Mucosa of rectum (tissue), 2 donors: ENCODE measurements at regions not wholly inside any gene's neighbourhood (a gene's known extent, or its start where the extent isn't known, plus 50 kb on each side); places are given as distances from the start of the nearest gene placed in this dataset.
"Not testable (repeated sequence)": the region's sequence is repeated elsewhere in the genome, so short reads cannot be mapped to it uniquely, and the experiment has no call there.

Source experiments
- H3K27ac ChIP-seq, 2 donors: one replicate each; pipeline ENCODE4 v1.7.0; 2013; ENCODE audit warnings: inconsistent platforms in 2 of 2, low read depth in 2 of 2, low read length in 2 of 2
- H3K27me3 ChIP-seq, 2 donors: one replicate each; pipeline ENCODE4 v1.7.0; 2013; ENCODE audit warnings: low read length in 2 of 2; ENCODE audit not compliant: control insufficient read depth in 2 of 2, insufficient read depth in 2 of 2
- H3K36me3 ChIP-seq, 2 donors: one replicate each; pipeline ENCODE4 v1.7.0; 2013; ENCODE audit warnings: low read length in 2 of 2; ENCODE audit not compliant: control insufficient read depth in 2 of 2, insufficient read depth in 2 of 2
- H3K4me1 ChIP-seq, 2 donors: one replicate each; pipeline ENCODE4 v1.7.0; 2013; ENCODE audit warnings: low read length in 2 of 2, mild to moderate bottlenecking in 1 of 2; ENCODE audit not compliant: control insufficient read depth in 2 of 2, insufficient read depth in 2 of 2
- H3K4me3 ChIP-seq, 2 donors: one replicate each; pipeline ENCODE4 v1.7.0; 2013; ENCODE audit warnings: low read length in 2 of 2
- H3K9ac ChIP-seq, 2 donors: one replicate each; pipeline ENCODE4 v1.7.0; 2013; ENCODE audit warnings: low read length in 2 of 2, low read depth in 1 of 2, mild to moderate bottlenecking in 1 of 2
- H3K9me3 ChIP-seq, 2 donors: one replicate each; pipeline ENCODE4 v1.7.0; 2013; ENCODE audit warnings: low read length in 2 of 2; ENCODE audit not compliant: control insufficient read depth in 2 of 2
- donor health status: healthy.
- donor health status: Normal muscosa, but diverticular disease.

- Histone ChIP-seq H3K4me3 (no peak overlapping the region), H3K27ac (no peak overlapping the region), H3K36me3 (no peaks in the 10 kb centered on the region), H3K9ac (no peak overlapping the region), H3K27me3 (no peaks in the 10 kb centered on the region), H3K4me1 (no peaks in the 10 kb centered on the region), H3K9me3 (no peaks in the 10 kb centered on the region)
Observed at GRCh38 chr13:109983447-109983846, 197.1 kb upstream of the IRS2 start.

GRCh38 chr13:109981000-109981399 lies 194.6 kb upstream of the IRS2 start:
- Histone ChIP-seq H3K9me3 (no peaks in the 10 kb centered on the region), H3K4me1 (no peaks in the 10 kb centered on the region), H3K27me3 (no peaks in the 10 kb centered on the region), H3K9ac (no peak overlapping the region), H3K4me3 (no peak overlapping the region), H3K27ac (no peak overlapping the region), H3K36me3 (no peaks in the 10 kb centered on the region)

- H3K27ac ChIP-seq, H3K36me3 ChIP-seq, H3K4me1 ChIP-seq, H3K9me3 ChIP-seq, H3K4me3 ChIP-seq, H3K27me3 ChIP-seq, H3K9ac ChIP-seq: not testable (repeated sequence)
Observed at GRCh38 chr13:109979676-109980075, 193.3 kb upstream of the IRS2 start.

GRCh38 chr13:109979228-109979627 lies 192.8 kb upstream of the IRS2 start:
- H3K9me3 ChIP-seq = no peaks in the 10 kb centered on the region
- no peaks in the 10 kb centered on the region for H3K27me3 ChIP-seq
- H3K4me3 ChIP-seq = no peak overlapping the region
- no peak overlapping the region for H3K27ac ChIP-seq
- no peaks in the 10 kb centered on the region for H3K4me1 ChIP-seq
- H3K36me3 ChIP-seq = no peaks in the 10 kb centered on the region
- H3K9ac ChIP-seq = no peak overlapping the region

- no peak overlapping the region for H3K4me3 ChIP-seq
- H3K36me3 ChIP-seq = no peaks in the 10 kb centered on the region
- no peaks in the 10 kb centered on the region for H3K4me1 ChIP-seq
- H3K27me3 ChIP-seq = no peaks in the 10 kb centered on the region
- H3K27ac ChIP-seq = no peak overlapping the region
- no peaks in the 10 kb centered on the region for H3K9me3 ChIP-seq
- H3K9ac ChIP-seq = no peak overlapping the region
Observed at GRCh38 chr13:109977212-109977968, 191.0 kb upstream of the IRS2 start.

- Histone ChIP-seq H3K27me3 (no peaks in the 10 kb centered on the region), H3K9ac (no peak overlapping the region), H3K27ac (no peak overlapping the region), H3K36me3 (no peaks in the 10 kb centered on the region), H3K4me3 (no peak overlapping the region), H3K4me1 (no peaks in the 10 kb centered on the region), H3K9me3 (no peaks in the 10 kb centered on the region)
Observed at GRCh38 chr13:109976206-109976997, 190.0 kb upstream of the IRS2 start.

GRCh38 chr13:109974354-109974753 lies 188.0 kb upstream of the IRS2 start:
- H3K9ac ChIP-seq = no peak overlapping the region
- H3K9me3 ChIP-seq = no peaks in the 10 kb centered on the region
- no peaks in the 10 kb centered on the region for H3K4me1 ChIP-seq
- H3K27me3 ChIP-seq = no peaks in the 10 kb centered on the region
- H3K36me3 ChIP-seq = no peaks in the 10 kb centered on the region
- no peak overlapping the region for H3K4me3 ChIP-seq
- no peak overlapping the region for H3K27ac ChIP-seq

GRCh38 chr13:109973279-109973678 lies 186.9 kb upstream of the IRS2 start:
- Histone ChIP-seq H3K9ac (no peak overlapping the region), H3K9me3 (no peaks in the 10 kb centered on the region)

GRCh38 chr13:109971456-109972090 lies 185.2 kb upstream of the IRS2 start:
- Histone ChIP-seq H3K4me3 (no peak overlapping the region), H3K4me1 (no peaks in the 10 kb centered on the region), H3K36me3 (no peaks in the 10 kb centered on the region), H3K27me3 (no peaks in the 10 kb centered on the region), H3K9ac (no peak overlapping the region), H3K27ac (no peak overlapping the region), H3K9me3 (no peaks in the 10 kb centered on the region)

More at GRCh38 chr13:109973279-109973678, 186.9 kb upstream of the IRS2 start:
- Histone ChIP-seq H3K36me3 (no peaks in the 10 kb centered on the region), H3K27ac (no peak overlapping the region), H3K27me3 (no peaks in the 10 kb centered on the region), H3K4me3 (no peak overlapping the region), H3K4me1 (no peaks in the 10 kb centered on the region)

GRCh38 chr13:109971006-109971405 lies 184.6 kb upstream of the IRS2 start:
- Histone ChIP-seq H3K4me1 (no peaks in the 10 kb centered on the region), H3K27me3 (no peaks in the 10 kb centered on the region), H3K9me3 (no peaks in the 10 kb centered on the region), H3K27ac (no peak overlapping the region), H3K36me3 (no peaks in the 10 kb centered on the region), H3K4me3 (no peak overlapping the region), H3K9ac (no peak overlapping the region)
